HepG2 (cell line): ENCODE measurements at regions not wholly inside any gene's neighbourhood (a gene's known extent, or its start where the extent isn't known, plus 50 kb on each side); places are given as distances from the start of the nearest gene placed in this dataset.
A peak's percentile ranks its signal among the peaks of the same experiment; 100 is the strongest.

Experiments
- AHDC1 ChIP-seq: sonication (generic); formaldehyde crosslinking; IDR thresholded peaks from 2 replicates; pipeline ENCODE4 v1.5.1; 2020; ENCODE audit warnings: mild to moderate bottlenecking, missing genetic modification reagents, borderline replicate concordance
- ATF7-NPFF ChIP-seq: sonication (generic); formaldehyde crosslinking; IDR thresholded peaks from 2 replicates; pipeline ENCODE4 v1.8.1; 2023; ENCODE audit warnings: mild to moderate bottlenecking, low read depth, missing genetic modification reagents, moderate library complexity
- BATF2 ChIP-seq: sonication (generic); formaldehyde crosslinking; IDR thresholded peaks from 2 replicates; pipeline ENCODE4 v1.8.0; 2022; ENCODE audit warnings: mild to moderate bottlenecking, missing genetic modification reagents, moderate library complexity
- EZH2 ChIP-seq: conservative IDR thresholded peaks from 2 replicates; pipeline ENCODE4 v1.6.1; 2012; ENCODE audit warnings: mild to moderate bottlenecking, low read depth, low read length, moderate library complexity
- GLMP ChIP-seq: sonication (generic); formaldehyde crosslinking; IDR thresholded peaks from 2 replicates; pipeline ENCODE4 v1.9.0; 2021; ENCODE audit warnings: missing genetic modification reagents, mild to moderate bottlenecking, borderline replicate concordance
- HINFP ChIP-seq: sonication (generic); formaldehyde crosslinking; IDR thresholded peaks from 2 replicates; pipeline ENCODE4 v1.4.0; 2020; ENCODE audit warnings: low read depth, mild to moderate bottlenecking, missing genetic modification reagents
- HNF1B ChIP-seq: sonication (generic); formaldehyde crosslinking; IDR thresholded peaks from 2 replicates; pipeline ENCODE4 v1.5.1; 2020; ENCODE audit warnings: mild to moderate bottlenecking, moderate library complexity, missing genetic modification reagents
- PBX3 ChIP-seq: sonication (generic); formaldehyde crosslinking; IDR thresholded peaks from 2 replicates; pipeline ENCODE4 v1.8.1; 2023; ENCODE audit warnings: missing genetic modification reagents, inconsistent platforms, borderline replicate concordance
- SMAD1 ChIP-seq: sonication (generic); formaldehyde crosslinking; IDR thresholded peaks from 2 replicates; pipeline ENCODE4 v1.4.0; 2020; ENCODE audit warnings: missing genetic modification reagents, low read depth, mild to moderate bottlenecking, borderline replicate concordance
- TARDBP ChIP-seq: sonication (generic); formaldehyde crosslinking; IDR thresholded peaks from 2 replicates; pipeline ENCODE4 v1.8.0; 2022; ENCODE audit warnings: mild to moderate bottlenecking, missing genetic modification reagents
- ZNF12 ChIP-seq: sonication (generic); formaldehyde crosslinking; IDR thresholded peaks from 2 replicates; pipeline ENCODE4 v1.5.0; 2020; ENCODE audit warnings: missing genetic modification reagents
- ZNF333 ChIP-seq: sonication (generic); formaldehyde crosslinking; IDR thresholded peaks from 2 replicates; pipeline ENCODE4 v1.4.0; 2020; ENCODE audit warnings: mild to moderate bottlenecking, missing genetic modification reagents, borderline replicate concordance
- ZNF784 ChIP-seq: sonication (generic); formaldehyde crosslinking; IDR thresholded peaks from 2 replicates; pipeline ENCODE4 v1.5.1; 2020; ENCODE audit warnings: missing genetic modification reagents, mild to moderate bottlenecking, borderline replicate concordance

GRCh38 chr17:72569148-72569946 lies 448.5 kb downstream of the SOX9 start (continued):
- TF ChIP-seq ZNF784 (no peak), AHDC1 (CRISPR knock-in tag) (no peak), ATF7-NPFF (CRISPR knock-in tag) (no peak), PBX3 (CRISPR knock-in tag) (no peak), ZNF333 (no peak), ZNF12 (no peak), SMAD1 (CRISPR knock-in tag) (no peak), BATF2 (CRISPR knock-in tag) (no peak), TARDBP (CRISPR knock-in tag) (no peak), HINFP (CRISPR knock-in tag) (no peak), HNF1B (peak; percentile 24; the same call in 1 of the 2 replicates), GLMP (CRISPR knock-in tag) (no peak), EZH2 (no peak)
